Naive B cell (primary cell): ENCODE measurements at regions not wholly inside any gene's neighbourhood (a gene's known extent, or its start where the extent isn't known, plus 50 kb on each side); places are given as distances from the start of the nearest gene placed in this dataset.
"Not testable (repeated sequence)": the region's sequence is repeated elsewhere in the genome, so short reads cannot be mapped to it uniquely, and the experiment has no call there.

Experiments used
- ATAC-seq, 2 donors: fragments of 150-1000 bp; cut with Tn5 transposase; 2 replicates each; pipeline ENCODE4 v1.10.0; 2021; ENCODE audit warnings: low read depth in 2 of 2, mild to moderate bottlenecking in 2 of 2, moderate library complexity in 2 of 2
- DNase-seq: peaks from one replicate; pipeline ENCODE4 v3.0.0; 2022
- H3K27ac Mint-ChIP-seq, 6 donors: one replicate each; pipeline ENCODE4 v1.8.0; 2020 to 2022; ENCODE audit warnings: mild to moderate bottlenecking in 6 of 6, mixed read lengths in 6 of 6, moderate library complexity in 5 of 6, inconsistent platforms in 2 of 6
- H3K27me3 Mint-ChIP-seq, 3 donors: one replicate each; pipeline ENCODE4 v1.8.0; 2021 to 2022; ENCODE audit warnings: mixed read lengths in 3 of 3, mild to moderate bottlenecking in 1 of 3
- H3K36me3 Mint-ChIP-seq, 2 donors: one replicate each; pipeline ENCODE4 v1.8.0; 2020 to 2022; ENCODE audit warnings: mixed read lengths in 2 of 2, inconsistent platforms in 1 of 2, mild to moderate bottlenecking in 1 of 2
- H3K4me1 Mint-ChIP-seq, 3 donors: one replicate each; pipeline ENCODE4 v1.8.0; 2020 to 2022; ENCODE audit warnings: mixed read lengths in 3 of 3, inconsistent platforms in 1 of 3, mild to moderate bottlenecking in 1 of 3, moderate library complexity in 1 of 3
- H3K4me3 Mint-ChIP-seq, 8 donors: one replicate each; pipeline ENCODE4 v1.8.0; 2020 to 2022; ENCODE audit warnings: mild to moderate bottlenecking in 8 of 8, mixed read lengths in 8 of 8, moderate library complexity in 8 of 8, inconsistent platforms in 2 of 8
- H3K9me3 Mint-ChIP-seq, 7 donors: one replicate each; pipeline ENCODE4 v1.8.0; 2020 to 2022; ENCODE audit warnings: mixed read lengths in 7 of 7, mild to moderate bottlenecking in 5 of 7, inconsistent platforms in 2 of 7, moderate library complexity in 1 of 7

GRCh38 chr12:116665666-116666304, 72.1 kb downstream of the SPRING1 start:
- Mint-ChIP-seq H3K27me3 (peaks cover 24 to 32% (median 31%) of the 10 kb centered on the region in 3 donors), H3K36me3 (peaks cover 0 to 6% of the 10 kb centered on the region in 2 donors), H3K4me3 (no peak overlapping the region), H3K9me3 (peaks cover 0 to 5% (median 0%) of the 10 kb centered on the region in 7 donors), H3K27ac (no peak overlapping the region), H3K4me1 (peaks cover 4 to 5% (median 5%) of the 10 kb centered on the region in 3 donors)
- DNase-seq, result no peak
- ATAC-seq, result no peak

DNA sequence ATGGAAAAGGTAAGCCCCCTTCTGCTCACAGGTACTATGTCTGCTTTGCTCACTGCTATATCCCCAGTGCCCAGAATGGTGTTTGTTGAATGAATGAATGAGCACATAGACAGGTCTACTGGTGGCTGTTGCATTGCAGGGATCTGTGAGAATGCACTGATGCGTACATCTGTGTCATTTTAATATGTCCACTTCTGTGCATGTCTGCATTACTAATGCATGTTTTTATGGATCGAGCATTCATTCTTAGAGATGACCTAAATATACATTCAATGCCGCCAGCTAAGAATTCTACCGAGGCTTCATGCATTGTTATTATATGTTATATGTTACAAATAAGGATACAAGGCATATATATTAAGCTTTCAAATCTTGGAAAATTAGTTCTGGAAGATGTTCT, 73.8 kb downstream of the SPRING1 start:
- H3K27me3 Mint-ChIP-seq, result peaks cover 32 to 41% (median 38%) of the 10 kb centered on the region in 3 donors
- no peak overlapping the region for H3K27ac Mint-ChIP-seq
- H3K36me3 Mint-ChIP-seq, result peaks cover 0 to 12% of the 10 kb centered on the region in 2 donors
- no peak for DNase-seq
- H3K4me1 Mint-ChIP-seq, result peaks cover 3 to 12% (median 11%) of the 10 kb centered on the region in 3 donors
- no peak for ATAC-seq
- peaks cover 0 to 5% (median 0%) of the 10 kb centered on the region in 7 donors for H3K9me3 Mint-ChIP-seq
- no peak overlapping the region for H3K4me3 Mint-ChIP-seq

- H3K27ac Mint-ChIP-seq, result peak overlapping the region in 1 of 6 donors; percentile 72
- H3K4me1 Mint-ChIP-seq, result peaks cover 3 to 15% (median 12%) of the 10 kb centered on the region in 3 donors
- H3K27me3 Mint-ChIP-seq, result peaks cover 45 to 55% (median 52%) of the 10 kb centered on the region in 3 donors
- ATAC-seq (no peak), DNase-seq (no peak)
- peaks cover 0 to 5% (median 0%) of the 10 kb centered on the region in 7 donors for H3K9me3 Mint-ChIP-seq
- H3K36me3 Mint-ChIP-seq, result peaks cover 0 to 12% of the 10 kb centered on the region in 2 donors
- peak overlapping the region in 1 of 8 donors; percentile 26 for H3K4me3 Mint-ChIP-seq
These were observed 75.2 kb downstream of the SPRING1 start for GRCh38 chr12:116662612-116663144.

GRCh38 chr12:116661341-116661740, 76.5 kb downstream of the SPRING1 start:
- H3K4me1 Mint-ChIP-seq, result peaks cover 3 to 15% (median 12%) of the 10 kb centered on the region in 3 donors
- H3K9me3 Mint-ChIP-seq, result peaks cover 0 to 5% (median 0%) of the 10 kb centered on the region in 7 donors
- no peak overlapping the region for H3K27ac Mint-ChIP-seq
- DNase-seq (no peak), ATAC-seq (no peak)
- peaks cover 58 to 68% (median 63%) of the 10 kb centered on the region in 3 donors for H3K27me3 Mint-ChIP-seq
- peaks cover 0 to 12% of the 10 kb centered on the region in 2 donors for H3K36me3 Mint-ChIP-seq
- H3K4me3 Mint-ChIP-seq, result no peak overlapping the region

GRCh38 chr12:116660740-116661139, 77.1 kb downstream of the SPRING1 start:
- not testable (repeated sequence) for H3K27ac Mint-ChIP-seq, H3K9me3 Mint-ChIP-seq, ATAC-seq, H3K4me3 Mint-ChIP-seq, DNase-seq
- Mint-ChIP-seq H3K27me3 (peaks cover 58 to 67% (median 62%) of the 10 kb centered on the region in 3 donors), H3K4me1 (peaks cover 3 to 15% (median 12%) of the 10 kb centered on the region in 3 donors), H3K36me3 (peaks cover 0 to 12% of the 10 kb centered on the region in 2 donors)

DNA sequence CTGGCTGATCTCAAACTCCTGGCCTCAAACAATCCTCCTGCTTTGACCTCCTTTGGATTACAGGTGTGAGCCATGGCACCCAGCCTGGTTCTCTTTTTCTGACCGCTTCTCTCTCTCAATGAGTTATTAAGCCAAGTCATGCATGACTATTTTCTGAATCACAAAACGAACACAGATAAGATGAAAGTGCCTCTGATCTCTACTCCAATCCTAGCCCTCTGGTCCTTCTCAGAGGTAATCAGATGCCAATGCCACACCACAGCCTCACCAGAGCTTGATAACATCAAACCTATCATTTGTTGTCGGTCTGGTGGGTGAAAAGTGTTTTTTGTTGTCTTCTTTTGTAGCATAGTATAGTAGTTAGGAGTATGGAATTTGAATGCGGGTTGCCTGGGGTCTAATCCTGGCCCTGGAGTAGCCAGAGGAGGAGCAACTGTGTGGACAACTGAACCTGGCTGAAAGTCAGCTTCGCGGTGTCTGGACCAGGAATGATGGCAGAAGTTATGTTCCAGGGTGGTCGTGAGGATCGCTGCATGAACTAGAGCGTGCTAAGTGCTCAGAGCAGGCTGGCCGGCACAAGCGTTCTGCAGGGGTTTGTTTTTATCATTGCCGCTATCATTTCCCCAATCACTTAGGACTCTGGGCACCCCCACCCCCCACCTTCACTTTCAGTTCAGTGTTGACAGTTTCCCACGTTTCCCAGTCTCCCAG, 77.9 kb downstream of the SPRING1 start:
- no peak for DNase-seq
- peaks cover 56 to 59% (median 57%) of the 10 kb centered on the region in 3 donors for H3K27me3 Mint-ChIP-seq

GRCh38 chr12:116657921-116658495, 79.9 kb downstream of the SPRING1 start:
- H3K9me3 Mint-ChIP-seq, result peaks cover 0 to 8% (median under 1%) of the 10 kb centered on the region in 7 donors
- H3K4me1 Mint-ChIP-seq, result peaks cover 3 to 14% (median 12%) of the 10 kb centered on the region in 3 donors
- ATAC-seq (no peak), DNase-seq (no peak)
- peaks cover 6 to 12% of the 10 kb centered on the region in 2 donors for H3K36me3 Mint-ChIP-seq
- H3K27me3 Mint-ChIP-seq, result peaks cover 58 to 62% (median 59%) of the 10 kb centered on the region in 3 donors
- H3K4me3 Mint-ChIP-seq, result no peak overlapping the region
- H3K27ac Mint-ChIP-seq, result no peak overlapping the region

More for the DNA sequence above, 77.9 kb downstream of the SPRING1 start:
- Mint-ChIP-seq H3K4me1 (peaks cover 3 to 15% (median 12%) of the 10 kb centered on the region in 3 donors), H3K27ac (peak overlapping the region in 1 of 6 donors; percentile 33), H3K9me3 (peaks cover 0 to 5% (median 0%) of the 10 kb centered on the region in 7 donors), H3K36me3 (peaks cover 0 to 12% of the 10 kb centered on the region in 2 donors), H3K4me3 (peak overlapping the region in 1 of 8 donors; percentile 82)
- no peak for ATAC-seq

DNA sequence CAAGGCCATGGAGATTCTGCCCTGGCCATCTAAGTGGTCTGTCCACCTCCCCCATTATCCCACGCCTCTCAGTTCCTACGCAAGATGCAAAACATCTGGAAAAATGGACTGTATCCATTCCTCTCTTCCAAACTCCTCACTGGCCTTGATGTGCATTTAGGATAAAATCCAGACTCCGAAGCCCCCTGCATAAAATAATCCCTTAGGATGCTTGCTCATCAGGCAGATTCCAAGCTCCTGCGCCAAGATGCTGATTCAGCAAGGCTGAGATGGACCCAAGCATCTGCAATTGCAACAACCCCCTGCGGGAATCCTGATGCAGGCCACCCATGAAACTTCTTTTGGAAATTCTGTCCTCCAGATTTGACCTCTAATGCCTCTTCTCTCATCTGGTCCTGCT, 81.6 kb downstream of the SPRING1 start:
- ATAC-seq, result no peak
- Mint-ChIP-seq H3K9me3 (peaks cover 0 to 6% (median 4%) of the 10 kb centered on the region in 7 donors), H3K27ac (no peak overlapping the region), H3K4me1 (peaks cover 0 to 10% (median 9%) of the 10 kb centered on the region in 3 donors), H3K27me3 (peaks cover 41 to 61% (median 52%) of the 10 kb centered on the region in 3 donors), H3K36me3 (peaks cover 7 to 10% of the 10 kb centered on the region in 2 donors), H3K4me3 (no peak overlapping the region)
- DNase-seq, result no peak

- H3K36me3 Mint-ChIP-seq, result peaks cover 3 to 14% of the 10 kb centered on the region in 2 donors
- H3K4me1 Mint-ChIP-seq, result peaks cover 0 to 5% (median 4%) of the 10 kb centered on the region in 3 donors
- H3K4me3 Mint-ChIP-seq, result no peak overlapping the region
- H3K9me3 Mint-ChIP-seq, result peaks cover 3 to 18% (median 8%) of the 10 kb centered on the region in 7 donors
- H3K27me3 Mint-ChIP-seq, result peaks cover 29 to 50% (median 49%) of the 10 kb centered on the region in 3 donors
- ATAC-seq (no peak), DNase-seq (no peak)
- H3K27ac Mint-ChIP-seq, result no peak overlapping the region
These were observed 83.6 kb downstream of the SPRING1 start for GRCh38 chr12:116654226-116654743.

DNA sequence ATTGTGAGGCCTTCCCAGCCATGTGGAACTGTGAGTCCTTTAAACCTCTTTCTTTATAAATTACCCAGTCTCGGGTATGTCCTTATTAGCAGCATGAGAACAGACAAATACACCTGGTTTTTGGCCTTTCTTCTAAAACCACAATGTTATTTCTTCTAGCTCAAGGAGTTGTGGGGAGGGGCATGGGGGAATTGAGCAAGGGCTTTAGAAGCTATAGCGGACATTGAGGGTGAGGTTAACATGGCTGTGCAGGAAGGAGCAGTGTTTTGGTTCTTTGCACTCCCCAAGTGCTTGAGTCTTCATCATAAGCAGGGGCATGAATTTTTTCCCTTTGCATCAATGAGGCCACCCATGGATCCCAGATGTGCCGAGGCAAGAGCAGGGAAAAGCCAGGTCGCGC, 86.8 kb downstream of the SPRING1 start:
- Mint-ChIP-seq H3K9me3 (peaks cover 3 to 27% (median 11%) of the 10 kb centered on the region in 7 donors), H3K27ac (no peak overlapping the region), H3K36me3 (peaks cover 5 to 17% of the 10 kb centered on the region in 2 donors), H3K4me1 (peaks cover 0 to 5% (median 0%) of the 10 kb centered on the region in 3 donors), H3K4me3 (no peak overlapping the region), H3K27me3 (peaks cover 13 to 31% (median 29%) of the 10 kb centered on the region in 3 donors)
- no peak for ATAC-seq
- DNase-seq, result no peak

- Mint-ChIP-seq H3K4me3 (no peak overlapping the region), H3K9me3 (peaks cover 3 to 27% (median 11%) of the 10 kb centered on the region in 7 donors), H3K27me3 (peaks cover 17 to 36% (median 33%) of the 10 kb centered on the region in 3 donors)
These were observed 87.2 kb downstream of the SPRING1 start for GRCh38 chr12:116650585-116651087.

GRCh38 chr12:116650062-116650461, 87.8 kb downstream of the SPRING1 start:
- Mint-ChIP-seq H3K27ac (no peak overlapping the region), H3K27me3 (peaks cover 19 to 33% (median 33%) of the 10 kb centered on the region in 3 donors), H3K36me3 (peaks cover 6 to 17% of the 10 kb centered on the region in 2 donors), H3K4me3 (peak overlapping the region in 1 of 8 donors; percentile 1), H3K9me3 (peaks cover 4 to 29% (median 11%) of the 10 kb centered on the region in 7 donors), H3K4me1 (peaks cover 0 to 5% (median 0%) of the 10 kb centered on the region in 3 donors)
- DNase-seq, result no peak
- no peak for ATAC-seq

More at GRCh38 chr12:116650585-116651087, 87.2 kb downstream of the SPRING1 start:
- DNase-seq (no peak), ATAC-seq (no peak)
- no peak overlapping the region for H3K27ac Mint-ChIP-seq
- H3K4me1 Mint-ChIP-seq, result peaks cover 0 to 5% (median 0%) of the 10 kb centered on the region in 3 donors
- H3K36me3 Mint-ChIP-seq, result peaks cover 5 to 17% of the 10 kb centered on the region in 2 donors
